A549 (cell line): ENCODE measurements at regions not wholly inside any gene's neighbourhood (a gene's known extent, or its start where the extent isn't known, plus 50 kb on each side); places are given as distances from the start of the nearest gene placed in this dataset.

Experiments
- ATAC-seq, 2 experiments: fragments of 200-7000 bp in 1 of 2; fragments of >200 bp in 1 of 2; cut with Nextera tagmentation in 1 of 2; cut with Tn5 transposase in 1 of 2; 3 replicates each; pipeline versions ENCODE4 v1.8.0 to v1.9.1; 2018 to 2020; ENCODE audit warnings: mild to moderate bottlenecking in 1 of 2, moderate library complexity in 1 of 2
- CTCF ChIA-PET: fragments of 300-600 bp; sonication (Branson Sonifier 250); formaldehyde crosslinking; extraction: SDS; loops from one replicate; lab custom pipeline; 2021; ENCODE audit warnings: antibody characterized with exemption, inconsistent platforms; lab: Yijun Ruan, JAX
- POLR2A ChIA-PET: fragments of 350-600 bp; formaldehyde crosslinking; extraction: SDS; loops from one replicate; lab custom pipeline; 2021; ENCODE audit warnings: antibody characterized with exemption, inconsistent platforms; lab: Yijun Ruan, JAX
- DNase-seq, 2 experiments: peaks; one replicate each; pipeline versions ENCODE4 v3.0.0 to v3.0.0-alpha.2; 2011 to 2016; ENCODE audit warnings: low read depth in 1 of 2, low spot score in 1 of 2
- FAIRE-seq: peaks from 2 replicates; lab custom pipeline; 2011; peaks lifted over from hg19 to GRCh38; lab: Jason Lieb, UNC
- H3K27ac ChIP-seq, 2 experiments: fragments of >200 bp; sonication (Bioruptor Twin); formaldehyde crosslinking; 3 replicates each; pipeline ENCODE4 v1.5.1; 2016 to 2017
- H3K4me1 ChIP-seq: fragments of >200 bp; sonication (Bioruptor Twin); formaldehyde crosslinking; 3 replicates; pipeline ENCODE4 v1.6.1; 2016
- H3K4me2 ChIP-seq: fragments of >200 bp; sonication (Bioruptor Twin); formaldehyde crosslinking; 3 replicates; pipeline ENCODE4 v1.6.1; 2016
- H3K4me3 ChIP-seq: fragments of >200 bp; sonication (Bioruptor Twin); formaldehyde crosslinking; 3 replicates; pipeline ENCODE4 v1.5.1; 2016
- H3K9me3 ChIP-seq: fragments of >200 bp; sonication (Bioruptor Twin); formaldehyde crosslinking; 3 replicates; pipeline ENCODE4 v1.6.1; 2016
- CBX8 ChIP-seq: fragments of 200-600 bp; sonication (generic); IDR thresholded peaks from 2 replicates; pipeline ENCODE4 v1.6.1; 2016
- CHD2 ChIP-seq: fragments of 150-350 bp; IDR thresholded peaks from 2 replicates; pipeline ENCODE4 v1.6.1; 2014; ENCODE audit warnings: low read length; ENCODE audit not compliant: partially characterized antibody
- EHF ChIP-seq: fragments of 250-450 bp; sonication (Bioruptor Pico); IDR thresholded peaks from 2 replicates; pipeline ENCODE4 v1.5.0; 2020; ENCODE audit warnings: mild to moderate bottlenecking
- HDAC2 ChIP-seq: fragments of 200-600 bp; sonication (generic); IDR thresholded peaks from 2 replicates; pipeline ENCODE4 v1.6.1; 2016
- HEYL ChIP-seq: fragments of 250-450 bp; sonication (Bioruptor Pico); IDR thresholded peaks from 2 replicates; pipeline ENCODE4 v1.8.0; 2021; ENCODE audit warnings: mild to moderate bottlenecking, moderate library complexity
- JUN ChIP-seq, 2 experiments: fragments of >200 bp; sonication (Bioruptor Twin); formaldehyde crosslinking; IDR thresholded peaks; 2 replicates in 1 of 2; 3 replicates in 1 of 2; pipeline ENCODE4 v1.6.1; 2016 to 2017
- JUNB ChIP-seq: fragments of >200 bp; sonication (Bioruptor Twin); formaldehyde crosslinking; IDR thresholded peaks from 2 replicates; pipeline ENCODE4 v1.6.1; 2016
- PHF8 ChIP-seq: fragments of 200-600 bp; sonication (generic); IDR thresholded peaks from 2 replicates; pipeline ENCODE4 v1.6.1; 2016; ENCODE audit warnings: low read depth, mild to moderate bottlenecking, antibody characterized with exemption, moderate library complexity, borderline replicate concordance
- POLR2AphosphoS2 ChIP-seq: conservative IDR thresholded peaks from 2 replicates; pipeline ENCODE4 v1.6.1; 2012; ENCODE audit warnings: low read length, improper control_type of control experiment, inconsistent platforms
- RARB ChIP-seq: fragments of 250-450 bp; sonication (Bioruptor Pico); IDR thresholded peaks from 2 replicates; pipeline ENCODE4 v1.8.0; 2021; ENCODE audit warnings: mild to moderate bottlenecking, moderate library complexity
- REST ChIP-seq: fragments of 200-600 bp; sonication (generic); IDR thresholded peaks from 2 replicates; pipeline ENCODE4 v1.6.1; 2016; ENCODE audit warnings: antibody characterized with exemption, mild to moderate bottlenecking, moderate library complexity
- SREBF2 ChIP-seq: fragments of 450-650 bp; IDR thresholded peaks from 2 replicates; pipeline ENCODE4 v1.6.1; 2014; ENCODE audit warnings: mild to moderate bottlenecking, moderate library complexity
- TP53 ChIP-seq: fragments of 250-450 bp; sonication (Bioruptor Pico); IDR thresholded peaks from 2 replicates; pipeline ENCODE4 v1.5.0; 2021; ENCODE audit warnings: mild to moderate bottlenecking, moderate library complexity
- WGBS: methylation state at CpG from one replicate; pipeline ENCODE4 v1.1.6; 2017; ENCODE audit errors: missing lambda C conversion rate; 5-methylcytosine and 5-hydroxymethylcytosine counted together
- TF ChIP-seq, protein P1 (sequence below): fragments of 250-450 bp; sonication (Bioruptor Pico); IDR thresholded peaks from 2 replicates; pipeline ENCODE4 v1.5.0; 2021; ENCODE audit warnings: mild to moderate bottlenecking, moderate library complexity, borderline replicate concordance
- TF ChIP-seq, protein P2 (sequence below): fragments of 150-350 bp; IDR thresholded peaks from 2 replicates; pipeline ENCODE4 v1.6.1; 2014; ENCODE audit warnings: low read depth, mild to moderate bottlenecking, low read length
- TF ChIP-seq, protein P3 (sequence below): IDR thresholded peaks from 2 replicates; pipeline ENCODE4 v1.6.1; 2012; ENCODE audit warnings: low read depth, borderline replicate concordance
- TF ChIP-seq, protein P4 (sequence below): fragments of 250-450 bp; sonication (Bioruptor Pico); IDR thresholded peaks from 2 replicates; pipeline ENCODE4 v1.5.0; 2020; ENCODE audit warnings: low read depth, mild to moderate bottlenecking, moderate library complexity

DNA sequence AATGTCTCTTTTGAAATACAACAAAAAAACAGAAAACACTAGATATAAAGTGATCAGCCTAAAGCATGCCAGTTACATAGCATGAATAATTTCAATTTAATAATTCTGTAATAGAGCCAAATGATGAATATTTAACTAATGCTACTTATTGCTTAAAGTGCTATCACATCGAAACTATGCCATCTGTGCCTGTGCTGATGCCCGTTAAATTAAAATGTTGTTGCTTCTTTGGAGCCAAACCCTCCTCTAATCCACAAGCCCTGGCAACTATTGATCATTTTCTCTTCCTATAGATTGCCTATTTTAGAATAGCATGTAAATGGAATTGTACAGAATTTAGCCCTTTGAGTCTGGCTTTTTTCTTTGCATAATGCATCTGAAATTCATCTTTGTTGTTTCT lies 356.2 kb downstream of the CHSY3 start:
- 47% methylated on average over 2 of the region's 2 CpGs for WGBS
- DNase-seq (no peak), FAIRE-seq (no peak), ATAC-seq (no peak)
- POLR2A ChIA-PET, result no interaction called here
- H3K4me1 ChIP-seq, result no peaks in the 10 kb centered on the region
- no peak overlapping the region for H3K4me2 ChIP-seq
- CTCF ChIA-PET, result no interaction called here
- H3K9me3 ChIP-seq, result no peaks in the 10 kb centered on the region
- H3K4me3 ChIP-seq, result no peak overlapping the region
- H3K27ac ChIP-seq, result no peak overlapping the region
- TF ChIP-seq SREBF2, result no peak
- TF ChIP-seq, protein P1, sequence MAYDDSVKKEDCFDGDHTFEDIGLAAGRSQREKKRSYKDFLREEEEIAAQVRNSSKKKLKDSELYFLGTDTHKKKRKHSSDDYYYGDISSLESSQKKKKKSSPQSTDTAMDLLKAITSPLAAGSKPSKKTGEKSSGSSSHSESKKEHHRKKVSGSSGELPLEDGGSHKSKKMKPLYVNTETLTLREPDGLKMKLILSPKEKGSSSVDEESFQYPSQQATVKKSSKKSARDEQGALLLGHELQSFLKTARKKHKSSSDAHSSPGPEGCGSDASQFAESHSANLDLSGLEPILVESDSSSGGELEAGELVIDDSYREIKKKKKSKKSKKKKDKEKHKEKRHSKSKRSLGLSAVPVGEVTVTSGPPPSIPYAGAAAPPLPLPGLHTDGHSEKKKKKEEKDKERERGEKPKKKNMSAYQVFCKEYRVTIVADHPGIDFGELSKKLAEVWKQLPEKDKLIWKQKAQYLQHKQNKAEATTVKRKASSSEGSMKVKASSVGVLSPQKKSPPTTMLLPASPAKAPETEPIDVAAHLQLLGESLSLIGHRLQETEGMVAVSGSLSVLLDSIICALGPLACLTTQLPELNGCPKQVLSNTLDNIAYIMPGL (CRISPR knock-in tag), result no peak
- no peak for TF ChIP-seq CHD2
- TF ChIP-seq, protein P2, sequence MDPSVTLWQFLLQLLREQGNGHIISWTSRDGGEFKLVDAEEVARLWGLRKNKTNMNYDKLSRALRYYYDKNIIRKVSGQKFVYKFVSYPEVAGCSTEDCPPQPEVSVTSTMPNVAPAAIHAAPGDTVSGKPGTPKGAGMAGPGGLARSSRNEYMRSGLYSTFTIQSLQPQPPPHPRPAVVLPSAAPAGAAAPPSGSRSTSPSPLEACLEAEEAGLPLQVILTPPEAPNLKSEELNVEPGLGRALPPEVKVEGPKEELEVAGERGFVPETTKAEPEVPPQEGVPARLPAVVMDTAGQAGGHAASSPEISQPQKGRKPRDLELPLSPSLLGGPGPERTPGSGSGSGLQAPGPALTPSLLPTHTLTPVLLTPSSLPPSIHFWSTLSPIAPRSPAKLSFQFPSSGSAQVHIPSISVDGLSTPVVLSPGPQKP, result no peak
- TF ChIP-seq, protein P3, sequence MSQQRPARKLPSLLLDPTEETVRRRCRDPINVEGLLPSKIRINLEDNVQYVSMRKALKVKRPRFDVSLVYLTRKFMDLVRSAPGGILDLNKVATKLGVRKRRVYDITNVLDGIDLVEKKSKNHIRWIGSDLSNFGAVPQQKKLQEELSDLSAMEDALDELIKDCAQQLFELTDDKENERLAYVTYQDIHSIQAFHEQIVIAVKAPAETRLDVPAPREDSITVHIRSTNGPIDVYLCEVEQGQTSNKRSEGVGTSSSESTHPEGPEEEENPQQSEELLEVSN, result no peak
- TF ChIP-seq, protein P4, sequence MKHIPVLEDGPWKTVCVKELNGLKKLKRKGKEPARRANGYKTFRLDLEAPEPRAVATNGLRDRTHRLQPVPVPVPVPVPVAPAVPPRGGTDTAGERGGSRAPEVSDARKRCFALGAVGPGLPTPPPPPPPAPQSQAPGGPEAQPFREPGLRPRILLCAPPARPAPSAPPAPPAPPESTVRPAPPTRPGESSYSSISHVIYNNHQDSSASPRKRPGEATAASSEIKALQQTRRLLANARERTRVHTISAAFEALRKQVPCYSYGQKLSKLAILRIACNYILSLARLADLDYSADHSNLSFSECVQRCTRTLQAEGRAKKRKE (CRISPR knock-in tag), result no peak
- no peak for TF ChIP-seq JUN (IDR thresholded peaks at IDR 0.05)
- no peak for TF ChIP-seq RARB (CRISPR knock-in tag)
- TF ChIP-seq REST, result no peak

DNA sequence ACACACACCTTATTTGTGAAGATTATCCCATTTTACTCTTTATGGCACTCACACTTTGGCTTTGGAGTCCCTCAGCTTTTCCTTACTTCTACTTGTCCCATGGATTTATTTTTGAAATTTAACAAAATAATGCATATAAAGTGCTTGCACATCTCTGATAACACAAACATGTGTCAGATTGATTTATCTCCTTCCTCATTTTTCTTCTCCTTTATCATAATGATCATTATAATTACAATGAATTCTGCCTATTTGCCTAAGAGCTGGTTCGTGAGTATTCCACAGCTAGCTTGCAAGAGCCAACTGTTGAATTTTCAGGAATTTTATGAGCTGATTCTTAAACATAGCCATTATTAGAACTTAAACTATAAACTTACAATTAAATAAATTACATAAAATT lies 347.7 kb downstream of the CHSY3 start:
- Histone ChIP-seq H3K4me3 (no peak overlapping the region), H3K4me2 (no peak overlapping the region), H3K4me1 (no peaks in the 10 kb centered on the region), H3K27ac (no peak overlapping the region), H3K9me3 (no peaks in the 10 kb centered on the region)
- no peak for ATAC-seq
- FAIRE-seq, result no peak
- TF ChIP-seq HDAC2, result no peak
- TF ChIP-seq TP53 (CRISPR knock-in tag), result no peak
- TF ChIP-seq HEYL (CRISPR knock-in tag), result no peak
- TF ChIP-seq PHF8, result no peak
- TF ChIP-seq EHF (CRISPR knock-in tag), result no peak
- TF ChIP-seq POLR2AphosphoS2, result no peak
- no peak for TF ChIP-seq CBX8
- TF ChIP-seq JUNB, result no peak
- CTCF ChIA-PET, result no interaction called here
- no peak for DNase-seq
- POLR2A ChIA-PET, result no interaction called here
- WGBS, result 21% methylated on average over 1 of the region's 1 CpG
